ENCODE measurements at regions not wholly inside any gene's neighbourhood (a gene's known extent, or its start where the extent isn't known, plus 50 kb on each side); places are given as distances from the start of the nearest gene placed in this dataset.

DNA sequence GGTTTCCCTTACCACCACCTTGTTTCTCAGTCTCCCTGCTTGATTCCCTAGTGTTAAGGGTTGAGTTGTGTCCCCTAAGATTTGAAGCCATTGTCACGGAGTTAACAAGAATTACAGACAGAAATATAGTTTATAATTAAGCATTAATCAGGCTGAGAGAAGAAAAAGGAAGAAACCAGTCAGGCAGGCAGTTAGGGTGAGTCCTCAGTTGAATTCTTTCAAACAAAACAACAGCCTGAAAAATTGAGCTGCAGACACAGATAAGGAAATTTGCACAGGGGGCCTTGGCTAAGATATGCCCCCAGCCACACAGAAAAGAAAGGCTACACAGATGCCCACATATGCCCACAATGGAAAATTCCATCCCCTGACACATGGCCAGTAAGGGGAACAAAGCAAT, 111.7 kb upstream of the RAI14 start:
- no peak for TF ChIP-seq EP300 (IDR thresholded peaks at IDR 0.05; ENCODE audit: borderline replicate concordance)
- no peak for TF ChIP-seq MAX (IDR thresholded peaks at IDR 0.05)
- no peak for TF ChIP-seq RAD21 (IDR thresholded peaks at IDR 0.05; ENCODE audit: low read depth)
- no peak for TF ChIP-seq YY1 (IDR thresholded peaks at IDR 0.05; ENCODE audit: low read depth)
- TF ChIP-seq, protein P1, sequence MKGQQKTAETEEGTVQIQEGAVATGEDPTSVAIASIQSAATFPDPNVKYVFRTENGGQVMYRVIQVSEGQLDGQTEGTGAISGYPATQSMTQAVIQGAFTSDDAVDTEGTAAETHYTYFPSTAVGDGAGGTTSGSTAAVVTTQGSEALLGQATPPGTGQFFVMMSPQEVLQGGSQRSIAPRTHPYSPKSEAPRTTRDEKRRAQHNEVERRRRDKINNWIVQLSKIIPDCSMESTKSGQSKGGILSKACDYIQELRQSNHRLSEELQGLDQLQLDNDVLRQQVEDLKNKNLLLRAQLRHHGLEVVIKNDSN (IDR thresholded peaks at IDR 0.05): no peak
- TF ChIP-seq FOXM1 (IDR thresholded peaks at IDR 0.05; ENCODE audit: borderline replicate concordance, low read depth): no peak
- TF ChIP-seq TAF1 (IDR thresholded peaks at IDR 0.05; ENCODE audit: low read depth): no peak
- TF ChIP-seq, protein P2, sequence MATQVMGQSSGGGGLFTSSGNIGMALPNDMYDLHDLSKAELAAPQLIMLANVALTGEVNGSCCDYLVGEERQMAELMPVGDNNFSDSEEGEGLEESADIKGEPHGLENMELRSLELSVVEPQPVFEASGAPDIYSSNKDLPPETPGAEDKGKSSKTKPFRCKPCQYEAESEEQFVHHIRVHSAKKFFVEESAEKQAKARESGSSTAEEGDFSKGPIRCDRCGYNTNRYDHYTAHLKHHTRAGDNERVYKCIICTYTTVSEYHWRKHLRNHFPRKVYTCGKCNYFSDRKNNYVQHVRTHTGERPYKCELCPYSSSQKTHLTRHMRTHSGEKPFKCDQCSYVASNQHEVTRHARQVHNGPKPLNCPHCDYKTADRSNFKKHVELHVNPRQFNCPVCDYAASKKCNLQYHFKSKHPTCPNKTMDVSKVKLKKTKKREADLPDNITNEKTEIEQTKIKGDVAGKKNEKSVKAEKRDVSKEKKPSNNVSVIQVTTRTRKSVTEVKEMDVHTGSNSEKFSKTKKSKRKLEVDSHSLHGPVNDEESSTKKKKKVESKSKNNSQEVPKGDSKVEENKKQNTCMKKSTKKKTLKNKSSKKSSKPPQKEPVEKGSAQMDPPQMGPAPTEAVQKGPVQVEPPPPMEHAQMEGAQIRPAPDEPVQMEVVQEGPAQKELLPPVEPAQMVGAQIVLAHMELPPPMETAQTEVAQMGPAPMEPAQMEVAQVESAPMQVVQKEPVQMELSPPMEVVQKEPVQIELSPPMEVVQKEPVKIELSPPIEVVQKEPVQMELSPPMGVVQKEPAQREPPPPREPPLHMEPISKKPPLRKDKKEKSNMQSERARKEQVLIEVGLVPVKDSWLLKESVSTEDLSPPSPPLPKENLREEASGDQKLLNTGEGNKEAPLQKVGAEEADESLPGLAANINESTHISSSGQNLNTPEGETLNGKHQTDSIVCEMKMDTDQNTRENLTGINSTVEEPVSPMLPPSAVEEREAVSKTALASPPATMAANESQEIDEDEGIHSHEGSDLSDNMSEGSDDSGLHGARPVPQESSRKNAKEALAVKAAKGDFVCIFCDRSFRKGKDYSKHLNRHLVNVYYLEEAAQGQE (IDR thresholded peaks at IDR 0.05; ENCODE audit: low read depth): no peak
- TF ChIP-seq ZBTB7A (IDR thresholded peaks at IDR 0.05; ENCODE audit: low read depth): no peak
- TF ChIP-seq EGR1 (IDR thresholded peaks at IDR 0.05): no peak
- TF ChIP-seq CEBPB (IDR thresholded peaks at IDR 0.05): no peak
- TF ChIP-seq TEAD4 (IDR thresholded peaks at IDR 0.05): no peak
